UCSD-AML1 (cell line): ENCODE measurements at regions not wholly inside any gene's neighbourhood (a gene's known extent, or its start where the extent isn't known, plus 50 kb on each side); places are given as distances from the start of the nearest gene placed in this dataset.

Source experiments
- DNase-seq: peaks from one replicate; lab custom pipeline; 2025; ENCODE audit not compliant: unreplicated experiment; lab: John Stamatoyannopoulos, UW

GRCh38 chr7:106774768-106775551 lies 90.1 kb upstream of the PIK3CG start:
- DNase-seq, result no peak

GRCh38 chr7:106775552-106775936 lies 89.5 kb upstream of the PIK3CG start:
- DNase-seq, result no peak

- no peak for DNase-seq
Observed at GRCh38 chr7:106775975-106776607, 89.0 kb upstream of the PIK3CG start.

- DNase-seq, result no peak
Observed at GRCh38 chr7:106776618-106777347, 88.3 kb upstream of the PIK3CG start.

- DNase-seq, result no peak
Observed at GRCh38 chr7:106777674-106778299, 87.3 kb upstream of the PIK3CG start.

GRCh38 chr7:106778656-106779250 lies 86.3 kb upstream of the PIK3CG start:
- no peak for DNase-seq

GRCh38 chr7:106779877-106780276 lies 85.2 kb upstream of the PIK3CG start:
- peak; percentile 14 for DNase-seq

- no peak for DNase-seq
Observed at GRCh38 chr7:106781007-106781406, 84.1 kb upstream of the PIK3CG start.

GRCh38 chr7:106781828-106782544 lies 83.1 kb upstream of the PIK3CG start:
- no peak for DNase-seq

- DNase-seq, result no peak
Observed at GRCh38 chr7:106783286-106783685, 81.8 kb upstream of the PIK3CG start.

GRCh38 chr7:106788637-106789036 lies 76.4 kb upstream of the PIK3CG start:
- DNase-seq, result no peak

- DNase-seq, result no peak
Observed at GRCh38 chr7:106791526-106791925, 73.6 kb upstream of the PIK3CG start.

- DNase-seq, result no peak
Observed at GRCh38 chr7:106792233-106792926, 72.7 kb upstream of the PIK3CG start.

- no peak for DNase-seq
Observed at GRCh38 chr7:106793015-106793975, 71.8 kb upstream of the PIK3CG start.

GRCh38 chr7:106794276-106795083 lies 70.6 kb upstream of the PIK3CG start:
- no peak for DNase-seq

- DNase-seq, result no peak
Observed at GRCh38 chr7:106795084-106795876, 69.8 kb upstream of the PIK3CG start.

GRCh38 chr7:106795877-106796231 lies 69.2 kb upstream of the PIK3CG start:
- DNase-seq, result no peak
